Esophagus muscularis mucosa (tissue), 4 donors: ENCODE measurements at regions not wholly inside any gene's neighbourhood (a gene's known extent, or its start where the extent isn't known, plus 50 kb on each side); places are given as distances from the start of the nearest gene placed in this dataset.

Experiments used
- DNase-seq: peaks from one replicate; pipeline ENCODE4 v3.0.0-alpha.2; 2017; ENCODE audit errors: extremely low spot score
- H3K27ac ChIP-seq, 4 donors: fragments of 200-600 bp; sonication (generic); replicated peaks in 1 of 4; 1 replicate in 3 of 4; 2 replicates in 1 of 4; pipeline ENCODE4 v1.5.1; 2016 to 2019; ENCODE audit warnings: mild to moderate bottlenecking in 1 of 4
- H3K27me3 ChIP-seq, 4 donors: fragments of 200-600 bp; sonication (generic); one replicate each; pipeline versions ENCODE4 v1.5.1 to v1.6.0; 2016 to 2019
- H3K36me3 ChIP-seq, 4 donors: fragments of 200-600 bp; sonication (generic); one replicate each; pipeline ENCODE4 v1.5.1; 2016 to 2019
- H3K4me1 ChIP-seq, 4 donors: fragments of 200-600 bp; sonication (generic); one replicate each; pipeline ENCODE4 v1.5.1; 2016 to 2019
- H3K4me3 ChIP-seq, 4 donors: fragments of 200-600 bp; sonication (generic); 1 replicate in 2 of 4; 2 replicates in 2 of 4; pipeline ENCODE4 v1.5.1; 2016 to 2019; ENCODE audit warnings: mild to moderate bottlenecking in 4 of 4, moderate library complexity in 1 of 4
- H3K9me3 ChIP-seq, 4 donors: fragments of 200-600 bp; sonication (generic); 1 replicate in 3 of 4; 2 replicates in 1 of 4; pipeline ENCODE4 v1.5.1; 2016 to 2019
- CTCF ChIP-seq, 3 experiments: fragments of 200-600 bp in 2 of 3; fragments of 450-650 bp in 1 of 3; sonication (generic) in 2 of 3; IDR thresholded peaks; one replicate each; pipeline ENCODE4 v1.5.1; 2017 to 2019; ENCODE audit warnings: antibody characterized with exemption in 3 of 3, mild to moderate bottlenecking in 2 of 3, moderate library complexity in 1 of 3
- EP300 ChIP-seq: sonication (generic); formaldehyde crosslinking; IDR thresholded peaks from one replicate; pipeline ENCODE4 v1.6.1; 2017; ENCODE audit warnings: antibody characterized with exemption
- POLR2A ChIP-seq: fragments of 450-650 bp; IDR thresholded peaks from one replicate; pipeline ENCODE4 v1.6.1; 2017; ENCODE audit warnings: antibody characterized with exemption, moderate library complexity, mild to moderate bottlenecking, low read depth
- POLR2AphosphoS5 ChIP-seq, 2 donors: sonication (generic); formaldehyde crosslinking; IDR thresholded peaks; one replicate each; pipeline ENCODE4 v1.6.1; 2017; ENCODE audit warnings: antibody characterized with exemption in 2 of 2
- WGBS: methylation state at CpG from one replicate; pipeline ENCODE4 v1.1.5; 2018; 5-methylcytosine and 5-hydroxymethylcytosine counted together
- intact Hi-C: fragments of 100-400 bp; cut with DNase I; formaldehyde crosslinking; loops from one replicate; pipeline ENCODE4 v1.15.1; 2023

DNA sequence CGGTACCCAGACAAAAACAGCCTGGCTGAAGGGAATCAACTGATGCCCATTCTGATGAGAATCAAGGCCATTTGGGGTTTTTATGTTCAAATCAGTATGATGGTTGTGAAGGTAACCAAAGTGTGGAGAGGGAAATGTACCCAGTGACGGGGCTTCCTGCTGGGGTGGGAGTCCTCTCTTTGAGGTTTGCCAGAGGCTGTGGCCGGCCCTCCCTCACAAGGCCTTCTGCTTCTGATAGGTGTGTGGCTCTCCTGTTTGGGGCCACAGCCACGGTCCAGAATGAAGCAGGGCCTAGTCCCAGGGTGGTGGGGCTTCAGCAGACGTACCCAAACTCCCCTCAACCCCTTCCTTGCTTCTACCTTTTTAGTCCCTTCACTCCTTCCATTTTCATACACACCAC, 86.7 kb upstream of the NAA20 start:
- intact Hi-C loops: no loop called here
- WGBS: 70% methylated on average over 5 of the region's 5 CpGs
- no peak for TF ChIP-seq POLR2A
- TF ChIP-seq POLR2AphosphoS5 (IDR thresholded peaks at IDR 0.05): no peak
- no peak for TF ChIP-seq EP300
- TF ChIP-seq CTCF (IDR thresholded peaks at IDR 0.05): no peak
- no peak overlapping the region for H3K4me3 ChIP-seq
- peaks cover 52 to 65% (median 62%) of the 10 kb centered on the region in 4 donors for H3K4me1 ChIP-seq
- peak overlapping the region in 2 of 4 donors; percentile 7 for H3K27ac ChIP-seq
- no peaks in the 10 kb centered on the region for H3K27me3 ChIP-seq
- H3K36me3 ChIP-seq: peaks cover 0 to 4% (median under 1%) of the 10 kb centered on the region in 4 donors
- no peak for DNase-seq
- no peaks in the 10 kb centered on the region for H3K9me3 ChIP-seq

GRCh38 chr20:19932170-19932667, 84.9 kb upstream of the NAA20 start:
- intact Hi-C loops: no loop called here
- no peak overlapping the region for H3K4me3 ChIP-seq
- 26% methylated on average over 9 of the region's 9 CpGs for WGBS
- peak overlapping the region; percentile 45 to 78 (median 58) for H3K27ac ChIP-seq
- H3K9me3 ChIP-seq: no peaks in the 10 kb centered on the region
- peaks cover 57 to 68% (median 60%) of the 10 kb centered on the region in 4 donors for H3K4me1 ChIP-seq
- peak; percentile 32 to 52 for TF ChIP-seq POLR2AphosphoS5 (IDR thresholded peaks at IDR 0.05)
- TF ChIP-seq POLR2A: no peak
- TF ChIP-seq EP300: no peak
- TF ChIP-seq CTCF (IDR thresholded peaks at IDR 0.05): no peak
- no peaks in the 10 kb centered on the region for H3K27me3 ChIP-seq
- H3K36me3 ChIP-seq: peaks cover 0 to 18% (median 7%) of the 10 kb centered on the region in 4 donors
- DNase-seq: no peak

DNA sequence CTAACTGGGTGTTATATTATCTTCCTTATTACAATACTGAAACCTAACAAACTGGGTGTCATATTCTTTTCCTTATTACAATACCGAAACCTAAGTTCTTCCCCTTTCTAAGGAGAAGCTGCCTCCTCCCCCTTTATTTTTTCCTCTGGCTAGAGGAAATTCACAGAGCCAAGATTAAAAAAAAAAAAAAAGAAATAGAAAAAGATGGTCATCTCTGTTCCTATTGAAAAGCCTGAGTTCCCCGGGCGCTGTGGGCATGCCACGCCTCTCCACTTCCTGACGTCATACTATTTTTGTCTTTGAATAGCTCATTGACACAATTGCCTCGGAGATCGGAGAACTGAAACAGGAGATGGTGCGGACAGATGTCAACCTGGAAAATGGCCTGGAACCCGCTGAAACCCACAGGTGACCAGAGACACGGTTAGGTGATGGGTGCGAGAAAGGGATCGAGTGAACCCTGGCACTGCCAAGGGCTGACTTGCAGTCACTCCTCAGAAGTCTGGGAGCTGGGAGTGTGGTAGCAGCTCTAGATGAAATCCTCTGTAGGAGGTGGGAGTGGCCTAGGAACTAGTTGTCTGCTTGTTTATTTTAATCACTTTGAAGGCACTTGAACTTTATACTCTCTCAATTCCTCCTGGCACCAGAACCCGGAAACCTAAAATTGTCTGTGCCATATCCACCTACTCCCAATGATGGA, 82.2 kb upstream of the NAA20 start:
- no peak for DNase-seq
- H3K4me1 ChIP-seq: peaks cover 42 to 53% (median 49%) of the 10 kb centered on the region in 4 donors
- no peaks in the 10 kb centered on the region for H3K9me3 ChIP-seq
- peak overlapping the region; percentile 32 to 47 (median 38) for H3K4me3 ChIP-seq
- H3K27ac ChIP-seq: peak overlapping the region; percentile 61 to 73 (median 68)
- intact Hi-C loops: no loop called here
- peak in 1 of 2 donors; percentile 78 for TF ChIP-seq POLR2AphosphoS5 (IDR thresholded peaks at IDR 0.05)
- no peak for TF ChIP-seq CTCF (IDR thresholded peaks at IDR 0.05)
- H3K36me3 ChIP-seq: peaks cover 0 to 30% (median 9%) of the 10 kb centered on the region in 4 donors
- WGBS: 52% methylated on average over 13 of the region's 13 CpGs
- H3K27me3 ChIP-seq: no peaks in the 10 kb centered on the region

GRCh38 chr20:19935842-19936241, 81.3 kb upstream of the NAA20 start:
- peak overlapping the region; percentile 32 to 47 (median 38) for H3K4me3 ChIP-seq
- 74% methylated on average over 7 of the region's 7 CpGs for WGBS
- peaks cover 39 to 58% (median 54%) of the 10 kb centered on the region in 4 donors for H3K4me1 ChIP-seq
- H3K27me3 ChIP-seq: no peaks in the 10 kb centered on the region
- TF ChIP-seq POLR2A (no peak), POLR2AphosphoS5 (IDR thresholded peaks at IDR 0.05) (no peak), CTCF (IDR thresholded peaks at IDR 0.05) (no peak), EP300 (no peak)
- no peaks in the 10 kb centered on the region for H3K9me3 ChIP-seq
- peaks cover 0 to 39% (median 11%) of the 10 kb centered on the region in 4 donors for H3K36me3 ChIP-seq
- peak overlapping the region; percentile 61 to 73 (median 68) for H3K27ac ChIP-seq
- no peak for DNase-seq
- intact Hi-C loops: no loop called here
